Liver (tissue), 3 donors: ENCODE measurements at regions not wholly inside any gene's neighbourhood (a gene's known extent, or its start where the extent isn't known, plus 50 kb on each side); places are given as distances from the start of the nearest gene placed in this dataset.

Experiments
- GABPA ChIP-seq, 2 donors: IDR thresholded peaks in 1 of 2; conservative IDR thresholded peaks in 1 of 2; 2 replicates each; pipeline ENCODE4 v1.6.1; 2016; ENCODE audit warnings: antibody characterized with exemption in 2 of 2, mild to moderate bottlenecking in 1 of 2, moderate library complexity in 1 of 2
- RAD21 ChIP-seq, 2 donors: IDR thresholded peaks; 2 replicates each; pipeline ENCODE4 v1.6.1; 2016; ENCODE audit warnings: antibody characterized with exemption in 2 of 2, mild to moderate bottlenecking in 2 of 2
- TF ChIP-seq, protein P1 (sequence below): fragments of 150-350 bp; IDR thresholded peaks from 2 replicates; pipeline ENCODE4 v1.5.1; 2017; ENCODE audit warnings: improper control_type of control experiment, low read depth, low read length; ENCODE audit not compliant: missing input control
- TF ChIP-seq, protein P2 (sequence below): IDR thresholded peaks from 2 replicates; pipeline ENCODE4 v1.6.1; 2016; ENCODE audit warnings: antibody characterized with exemption
- donor health status: healthy.
- donor health status: healthy.

DNA sequence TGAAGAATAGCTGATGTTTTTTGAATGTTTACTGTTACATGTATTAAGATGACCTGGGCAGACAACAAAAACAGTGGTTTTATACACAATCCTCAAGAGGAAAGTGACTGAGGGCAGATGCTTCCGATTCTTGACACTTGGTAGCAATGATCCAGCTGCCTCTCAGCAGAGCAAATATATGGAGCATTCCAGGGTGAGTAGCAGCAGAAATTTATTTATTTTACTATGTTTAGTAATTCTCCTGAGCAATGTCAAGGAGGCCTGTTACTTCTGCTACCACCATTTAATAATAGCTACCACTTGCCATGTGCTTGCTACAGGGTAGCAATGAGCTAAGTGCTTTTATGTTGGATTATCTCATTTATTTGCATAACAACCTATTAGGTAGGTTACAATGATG lies 69.1 kb upstream of the NR3C1 start:
- TF ChIP-seq, protein P1, sequence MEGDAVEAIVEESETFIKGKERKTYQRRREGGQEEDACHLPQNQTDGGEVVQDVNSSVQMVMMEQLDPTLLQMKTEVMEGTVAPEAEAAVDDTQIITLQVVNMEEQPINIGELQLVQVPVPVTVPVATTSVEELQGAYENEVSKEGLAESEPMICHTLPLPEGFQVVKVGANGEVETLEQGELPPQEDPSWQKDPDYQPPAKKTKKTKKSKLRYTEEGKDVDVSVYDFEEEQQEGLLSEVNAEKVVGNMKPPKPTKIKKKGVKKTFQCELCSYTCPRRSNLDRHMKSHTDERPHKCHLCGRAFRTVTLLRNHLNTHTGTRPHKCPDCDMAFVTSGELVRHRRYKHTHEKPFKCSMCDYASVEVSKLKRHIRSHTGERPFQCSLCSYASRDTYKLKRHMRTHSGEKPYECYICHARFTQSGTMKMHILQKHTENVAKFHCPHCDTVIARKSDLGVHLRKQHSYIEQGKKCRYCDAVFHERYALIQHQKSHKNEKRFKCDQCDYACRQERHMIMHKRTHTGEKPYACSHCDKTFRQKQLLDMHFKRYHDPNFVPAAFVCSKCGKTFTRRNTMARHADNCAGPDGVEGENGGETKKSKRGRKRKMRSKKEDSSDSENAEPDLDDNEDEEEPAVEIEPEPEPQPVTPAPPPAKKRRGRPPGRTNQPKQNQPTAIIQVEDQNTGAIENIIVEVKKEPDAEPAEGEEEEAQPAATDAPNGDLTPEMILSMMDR, result no peak
- TF ChIP-seq, protein P2, sequence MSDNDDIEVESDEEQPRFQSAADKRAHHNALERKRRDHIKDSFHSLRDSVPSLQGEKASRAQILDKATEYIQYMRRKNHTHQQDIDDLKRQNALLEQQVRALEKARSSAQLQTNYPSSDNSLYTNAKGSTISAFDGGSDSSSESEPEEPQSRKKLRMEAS, result no peak
- no peak for TF ChIP-seq GABPA (IDR thresholded peaks at IDR 0.05 in 1 of 2, conservative IDR thresholded peaks at IDR 0.05 in 1 of 2)
- TF ChIP-seq RAD21 (IDR thresholded peaks at IDR 0.05), result no peak
